GM18498 (cell line): ENCODE measurements at regions not wholly inside any gene's neighbourhood (a gene's known extent, or its start where the extent isn't known, plus 50 kb on each side); places are given as distances from the start of the nearest gene placed in this dataset.

Experiments
- ATAC-seq: cut with Tn5 transposase; IDR thresholded peaks from one replicate; pipeline ENCODE4 v1.9.1; 2021; ENCODE audit warnings: mild to moderate bottlenecking, moderate library complexity; ENCODE audit not compliant: unreplicated experiment

GRCh38 chr1:221408117-221408803 lies 333.6 kb downstream of the DUSP10 start:
- no peak for ATAC-seq

- ATAC-seq = no peak
Observed at GRCh38 chr1:221411283-221411682, 330.6 kb downstream of the DUSP10 start.

- no peak for ATAC-seq
Observed at GRCh38 chr1:221414772-221415539, 326.9 kb downstream of the DUSP10 start.

- ATAC-seq = no peak
Observed at GRCh38 chr1:221415651-221416050, 326.2 kb downstream of the DUSP10 start.

GRCh38 chr1:221416142-221416541 lies 325.7 kb downstream of the DUSP10 start:
- no peak for ATAC-seq

GRCh38 chr1:221416723-221417122 lies 325.2 kb downstream of the DUSP10 start:
- no peak for ATAC-seq

GRCh38 chr1:221418346-221418745 lies 323.5 kb downstream of the DUSP10 start:
- ATAC-seq = no peak

GRCh38 chr1:221419513-221420095 lies 322.3 kb downstream of the DUSP10 start:
- no peak for ATAC-seq

- no peak for ATAC-seq
Observed at GRCh38 chr1:221429264-221429663, 312.6 kb downstream of the DUSP10 start.

GRCh38 chr1:221430152-221430960 lies 311.5 kb downstream of the DUSP10 start:
- no peak for ATAC-seq

- ATAC-seq = no peak
Observed at GRCh38 chr1:221431068-221431651, 310.7 kb downstream of the DUSP10 start.

GRCh38 chr1:221431961-221432360 lies 309.9 kb downstream of the DUSP10 start:
- ATAC-seq = no peak

GRCh38 chr1:221435504-221435904 lies 306.4 kb downstream of the DUSP10 start:
- peak; percentile 61 for ATAC-seq

- no peak for ATAC-seq
Observed at GRCh38 chr1:221437171-221437570, 304.7 kb downstream of the DUSP10 start.

- no peak for ATAC-seq
Observed at GRCh38 chr1:221437926-221438325, 304.0 kb downstream of the DUSP10 start.

- ATAC-seq = peak; percentile 82
Observed at GRCh38 chr1:221439008-221439746, 302.7 kb downstream of the DUSP10 start.

- no peak for ATAC-seq
Observed at GRCh38 chr1:221439747-221440501, 302.0 kb downstream of the DUSP10 start.

GRCh38 chr1:221440658-221441057 lies 301.2 kb downstream of the DUSP10 start:
- no peak for ATAC-seq

GRCh38 chr1:221442056-221442455 lies 299.8 kb downstream of the DUSP10 start:
- no peak for ATAC-seq
